ENCODE measurements at regions not wholly inside any gene's neighbourhood (a gene's known extent, or its start where the extent isn't known, plus 50 kb on each side); places are given as distances from the start of the nearest gene placed in this dataset.

DNA sequence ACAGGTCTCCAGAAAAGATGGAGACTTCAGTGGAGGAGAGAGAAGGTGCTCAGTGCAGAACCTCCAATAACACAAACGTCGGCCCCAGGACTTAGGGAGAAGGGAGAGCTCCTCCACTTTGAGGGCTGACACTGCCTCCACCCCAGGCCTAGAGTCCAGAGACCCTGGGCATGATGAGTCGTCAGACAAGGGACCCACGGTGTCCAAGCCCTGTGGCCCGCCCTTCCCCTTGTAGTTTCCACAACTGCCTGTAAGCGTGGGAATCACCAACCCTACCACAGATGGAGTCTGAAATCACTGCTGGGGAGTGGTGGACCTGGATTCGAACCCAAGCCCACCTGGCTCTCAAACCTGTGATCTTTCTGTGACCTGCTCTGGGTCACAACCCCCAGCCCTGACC, 281.1 kb downstream of the NPHP4 start:
- no peak for DNase-seq

DNA sequence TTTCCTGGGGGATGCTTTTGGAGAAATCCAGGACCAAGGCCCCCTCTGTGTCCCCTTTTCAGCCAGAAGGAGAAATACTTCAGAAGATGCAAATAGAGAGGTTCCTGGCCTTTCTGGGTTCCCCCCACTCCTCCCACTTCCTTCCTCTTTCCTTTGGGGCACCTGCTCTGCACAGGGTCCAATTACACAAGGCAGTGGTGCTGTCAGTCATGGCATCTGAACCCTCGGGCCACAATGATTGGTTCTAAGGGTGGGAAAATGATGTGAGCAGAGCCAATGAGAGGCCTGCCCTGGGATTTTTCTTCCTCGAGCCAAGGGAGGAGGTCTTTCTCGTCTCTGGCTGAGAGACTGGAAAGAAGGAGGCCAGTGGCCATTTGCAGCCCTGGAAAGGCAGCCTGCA, 282.2 kb downstream of the NPHP4 start:
- DNase-seq: no peak

DNA sequence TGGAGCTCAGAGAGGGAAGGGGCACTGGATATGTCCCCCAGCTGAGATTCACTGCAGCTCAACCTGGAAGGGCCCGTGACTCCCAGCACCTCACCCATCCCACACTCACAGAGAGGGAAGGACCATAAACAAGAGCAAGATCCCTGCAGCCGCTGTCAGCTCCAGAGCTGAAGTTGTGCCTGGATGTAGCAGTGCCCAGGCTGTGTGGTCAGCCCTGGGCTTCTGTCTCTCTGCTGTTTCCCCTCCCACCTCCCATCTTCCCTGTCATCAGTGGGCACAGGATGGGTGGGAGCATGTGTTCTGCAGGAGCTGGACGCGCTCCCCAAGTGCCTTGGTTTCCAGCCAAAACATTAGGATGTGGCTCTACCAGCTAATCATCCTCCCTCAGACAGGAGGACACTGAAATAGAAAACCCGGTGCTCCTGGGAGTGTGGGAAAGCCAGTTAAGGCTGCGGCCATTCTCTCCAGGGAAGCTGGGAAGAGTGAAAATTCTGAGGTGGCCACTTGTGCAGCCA, 282.7 kb downstream of the NPHP4 start:
- DNase-seq: no peak

DNA sequence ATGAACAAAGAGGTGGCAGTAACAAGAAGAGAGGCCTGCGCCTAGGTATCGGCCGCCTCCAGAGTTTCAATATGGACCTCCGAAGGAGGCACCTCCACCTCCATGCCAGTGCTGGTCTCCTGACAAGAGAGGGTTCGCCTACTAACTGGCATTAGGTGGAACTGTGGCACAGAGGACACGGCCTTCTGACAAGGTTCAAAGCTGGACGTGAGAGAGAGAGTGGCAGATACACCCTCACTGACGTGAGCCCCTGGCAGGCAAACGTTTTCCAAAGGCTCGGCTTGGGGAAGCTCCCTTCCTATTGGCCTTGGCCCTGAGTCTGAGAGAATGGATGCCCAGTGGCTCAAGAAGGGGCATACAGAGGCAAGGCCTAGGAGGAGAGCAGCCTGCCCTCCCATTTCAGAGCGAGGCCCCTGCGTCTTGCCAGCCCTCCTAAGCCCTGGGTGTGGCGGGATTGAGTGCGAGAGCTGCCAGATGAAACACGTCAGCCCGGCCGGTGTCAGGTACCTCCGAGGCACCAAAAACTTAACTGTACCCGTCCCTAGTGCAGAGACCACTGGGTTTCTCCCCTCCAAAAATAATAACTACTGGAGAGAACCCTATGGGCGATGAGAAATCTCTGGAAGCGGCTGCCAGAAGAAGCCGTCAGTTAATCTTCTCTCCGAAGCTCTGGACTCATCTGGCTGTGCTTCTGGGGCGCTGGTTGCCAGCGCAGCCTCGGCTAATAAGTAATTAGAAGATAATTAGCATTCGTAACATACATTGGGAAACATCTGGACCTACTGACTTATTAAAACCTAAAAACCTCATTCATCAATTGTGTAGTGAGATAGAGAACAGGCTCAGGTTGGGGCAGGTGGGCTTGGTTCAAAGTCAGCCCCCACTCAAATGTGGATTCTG, 283.6 kb downstream of the NPHP4 start:
- no peak for DNase-seq

DNA sequence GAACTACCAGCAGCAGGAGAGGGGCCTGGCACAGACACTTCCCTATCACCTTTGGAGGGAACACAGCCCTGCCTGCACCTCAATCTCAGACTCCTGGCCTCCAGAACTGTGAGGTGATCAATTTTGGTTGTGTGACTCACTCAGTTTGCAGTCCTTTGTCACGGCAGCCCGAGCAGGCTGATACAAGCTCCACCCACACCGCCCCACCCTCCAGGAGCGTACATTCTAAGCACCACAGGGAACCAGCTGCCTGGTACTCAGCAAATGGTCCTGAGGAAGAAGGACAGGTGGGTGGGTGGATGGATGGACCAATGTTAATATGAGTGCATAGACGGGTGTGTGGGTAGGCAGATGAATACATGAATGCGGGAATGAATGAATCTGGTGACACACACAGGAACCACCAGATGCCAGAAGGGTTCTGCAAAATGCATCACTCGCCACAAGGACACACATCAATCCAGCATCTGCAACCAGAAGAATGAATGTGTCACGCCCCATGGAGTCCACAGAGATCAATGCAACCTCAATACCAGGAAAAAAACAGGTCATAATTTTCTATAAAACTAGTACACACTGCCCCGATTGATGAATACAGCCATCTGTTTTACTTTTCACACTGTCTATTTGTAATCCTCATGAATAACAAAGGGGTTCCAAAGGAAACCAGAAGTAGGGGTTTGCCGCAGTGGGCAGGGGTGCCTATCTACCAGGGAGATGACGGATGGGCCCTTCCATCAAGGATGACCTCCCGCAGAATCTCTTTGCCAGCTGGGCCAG, 284.5 kb downstream of the NPHP4 start:
- DNase-seq: no peak

DNA sequence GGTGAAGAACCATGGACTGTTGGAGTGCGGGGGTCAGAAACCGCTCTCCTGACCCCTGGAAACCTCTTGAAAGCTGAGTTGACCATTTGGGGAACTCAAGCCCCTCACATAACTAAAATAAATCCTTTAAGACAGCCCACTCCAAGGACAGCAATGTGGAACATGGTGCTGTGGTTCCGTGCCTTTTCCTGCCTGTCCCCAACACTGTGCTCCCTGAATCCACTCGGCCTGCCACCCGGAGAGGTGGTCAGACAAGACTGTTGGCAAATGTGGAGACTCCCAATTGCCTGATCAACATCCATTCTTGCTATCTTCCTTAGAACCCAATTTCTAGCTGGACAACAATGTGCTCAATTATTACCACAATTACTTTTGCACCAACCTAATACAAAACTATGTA, 286.0 kb downstream of the NPHP4 start:
- DNase-seq: no peak

DNA sequence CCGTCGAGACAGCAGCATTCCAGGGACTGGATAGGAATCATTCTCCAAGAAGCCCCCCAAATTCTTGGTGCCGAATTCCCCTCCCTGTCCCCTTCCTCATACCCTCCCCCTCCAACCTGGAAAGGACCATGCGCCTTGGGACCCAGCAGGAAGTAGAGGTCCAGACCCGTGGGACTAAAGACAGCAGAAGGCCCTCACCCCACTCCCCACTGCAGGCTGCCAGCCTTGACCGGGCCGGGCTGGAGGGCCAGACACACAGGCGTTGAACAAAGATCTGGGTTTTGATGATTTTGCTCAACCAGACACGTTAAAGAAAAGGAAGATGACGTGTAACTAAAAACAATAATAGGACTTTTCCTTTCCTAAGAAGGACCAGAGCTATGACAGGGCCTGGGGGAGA, 286.5 kb downstream of the NPHP4 start:
- no peak for DNase-seq

DNA sequence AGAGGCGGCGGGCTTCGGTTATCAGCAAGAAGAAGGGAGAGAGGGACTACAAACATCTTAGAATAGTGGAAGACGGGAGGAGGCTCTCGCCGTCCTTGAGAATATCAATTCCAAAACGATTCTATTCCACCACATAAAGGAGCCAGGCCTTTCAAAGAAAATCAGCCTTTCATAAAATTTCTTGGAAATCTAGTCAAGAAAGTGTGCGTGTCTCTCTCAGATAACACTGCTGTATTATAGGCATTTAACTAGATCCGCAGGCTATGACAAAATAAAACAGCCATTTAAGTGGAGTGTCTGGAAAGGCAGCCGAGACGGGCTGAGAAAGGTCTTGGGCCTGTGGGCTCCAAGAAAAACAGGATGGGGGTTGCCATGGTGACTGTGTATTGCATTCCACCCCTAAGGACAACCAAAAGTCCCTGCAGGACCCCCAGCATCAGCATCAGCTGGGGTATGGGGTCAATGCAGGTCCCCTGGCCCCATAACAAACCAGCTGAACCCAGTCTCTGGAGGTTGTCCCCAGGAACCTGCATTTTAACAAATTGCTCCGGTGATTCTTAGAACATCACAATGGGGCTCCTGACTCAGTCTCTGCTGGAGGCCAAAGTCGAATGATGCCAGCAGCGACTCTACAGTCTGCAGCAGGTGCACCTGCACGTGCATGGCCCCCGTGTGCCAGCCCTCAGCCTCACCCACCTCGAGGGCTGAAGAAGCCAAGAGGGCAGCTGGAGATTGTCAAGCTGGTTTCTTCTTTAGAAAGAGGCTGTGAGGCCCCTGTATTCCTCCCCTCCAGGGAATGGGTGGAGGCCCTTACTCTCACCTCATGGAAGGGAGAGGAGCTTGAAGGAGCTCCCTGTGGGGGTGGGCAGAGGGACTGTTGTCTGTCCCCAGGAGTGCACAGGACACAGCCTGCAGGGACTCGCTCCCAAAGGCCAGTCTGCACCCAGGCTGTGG, 287.4 kb downstream of the NPHP4 start:
- DNase-seq: no peak

DNA sequence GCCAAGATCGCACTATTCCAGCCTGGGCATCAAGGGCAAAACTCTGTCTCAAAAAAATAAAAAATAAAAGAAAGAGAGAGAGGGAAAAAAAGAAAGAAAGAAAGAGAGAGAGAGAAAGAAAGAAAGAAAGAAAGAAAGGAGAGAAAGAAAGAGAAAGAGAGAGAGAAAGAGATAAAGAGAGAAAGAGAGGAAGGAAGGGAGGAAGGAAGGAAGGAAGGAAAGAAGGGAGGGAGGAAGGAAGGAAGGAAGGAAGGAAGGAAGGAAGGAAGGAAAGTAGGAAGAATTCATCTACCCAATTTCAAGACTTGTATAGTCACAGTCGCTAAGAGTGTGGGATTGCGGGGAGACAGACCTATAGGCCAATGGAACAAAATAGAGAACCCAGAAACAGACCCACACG, 290.6 kb downstream of the NPHP4 start:
- no peak for DNase-seq

DNA sequence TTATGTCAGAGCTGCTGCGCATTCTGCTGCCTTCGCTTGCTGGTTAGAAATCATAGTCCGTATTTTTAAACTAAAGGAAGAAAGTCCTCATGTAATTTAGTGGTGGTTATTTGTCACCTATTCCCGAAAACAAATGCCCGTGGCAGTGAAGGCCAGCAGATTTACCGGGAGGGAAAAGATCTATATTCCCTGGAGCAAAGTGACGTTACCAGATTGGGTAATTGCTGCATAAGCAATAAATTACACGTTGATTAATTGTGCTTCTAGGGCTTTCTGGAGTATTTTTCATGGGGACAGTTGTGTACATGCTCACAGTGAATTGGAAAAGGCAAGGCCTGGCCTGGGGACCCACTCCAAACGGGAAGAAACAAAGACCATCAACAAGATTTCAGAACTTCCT, 298.7 kb downstream of the NPHP4 start:
- DNase-seq: no peak

DNA sequence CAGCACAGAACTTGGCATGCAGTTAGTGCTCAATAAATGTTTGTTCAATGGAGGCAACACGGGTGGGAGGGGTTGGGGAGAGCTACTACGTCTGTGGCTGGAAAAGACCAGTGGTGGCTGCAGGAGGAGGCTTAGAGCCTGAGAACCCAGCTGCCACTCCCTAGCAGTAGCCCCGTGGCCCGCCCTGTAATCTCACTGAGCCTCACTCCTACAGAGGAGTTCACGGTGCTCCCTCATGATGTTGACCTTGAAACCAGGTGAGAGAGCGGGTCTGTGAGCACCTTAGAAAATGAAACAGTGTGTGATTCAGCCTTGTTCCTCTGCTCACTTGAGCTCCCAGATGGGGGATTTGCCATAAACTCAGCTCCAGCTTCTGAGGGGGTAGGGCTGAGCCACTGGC, 299.6 kb downstream of the NPHP4 start:
- DNase-seq: no peak

DNA sequence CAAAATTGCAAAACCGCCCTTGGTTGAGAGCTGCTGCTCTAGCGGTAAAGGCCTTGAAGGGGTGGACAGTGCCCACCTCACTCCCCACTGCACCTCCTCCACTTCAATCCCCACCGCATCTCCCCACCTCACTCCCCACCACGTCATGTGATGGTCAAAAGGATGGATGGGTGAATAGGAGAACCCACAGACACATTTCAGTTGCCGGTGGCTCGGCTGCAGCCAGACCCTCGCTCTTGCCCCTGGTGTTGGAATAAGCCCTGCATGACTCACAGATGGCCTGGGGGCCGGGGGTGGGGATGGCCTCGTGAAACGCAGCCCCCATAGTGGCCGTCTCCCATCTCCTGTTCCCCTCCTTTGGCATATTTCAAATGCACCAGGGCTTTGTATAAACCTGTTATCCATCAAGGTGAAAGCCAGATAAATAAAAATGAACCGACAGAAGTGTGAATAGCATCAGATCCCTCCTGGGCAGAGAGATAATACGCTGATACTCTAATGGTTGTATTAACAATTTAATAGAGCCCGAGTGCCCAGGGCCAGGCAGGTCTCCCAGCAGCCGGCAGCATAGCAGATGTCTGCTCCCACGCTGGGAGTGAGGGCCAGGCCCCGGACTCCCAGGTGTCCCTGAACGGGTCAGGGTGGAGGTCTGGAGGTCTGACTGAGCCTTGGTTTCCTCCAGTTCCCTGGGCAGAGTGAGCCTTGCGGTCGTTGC, 300.3 kb downstream of the NPHP4 start:
- no peak for DNase-seq

DNA sequence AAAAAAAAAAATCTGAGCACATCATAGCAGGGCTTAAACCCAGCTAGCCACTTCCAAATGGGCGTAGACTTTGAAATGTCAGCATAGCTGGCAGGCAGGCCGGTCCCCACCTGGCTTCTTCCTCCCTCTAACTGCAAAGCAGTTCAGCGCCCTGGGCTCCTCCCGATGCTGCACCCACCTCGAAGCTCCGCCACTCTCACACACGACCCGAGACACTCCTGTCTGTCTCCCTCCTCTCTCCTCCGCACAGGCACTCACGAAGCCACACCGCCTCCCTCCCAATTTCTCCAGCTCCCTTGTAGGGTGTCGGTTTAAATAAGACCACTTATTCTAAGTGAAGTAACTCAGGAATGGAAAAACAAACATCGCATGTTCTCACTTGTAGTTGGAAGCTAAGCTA, 301.3 kb downstream of the NPHP4 start:
- DNase-seq: no peak

DNA sequence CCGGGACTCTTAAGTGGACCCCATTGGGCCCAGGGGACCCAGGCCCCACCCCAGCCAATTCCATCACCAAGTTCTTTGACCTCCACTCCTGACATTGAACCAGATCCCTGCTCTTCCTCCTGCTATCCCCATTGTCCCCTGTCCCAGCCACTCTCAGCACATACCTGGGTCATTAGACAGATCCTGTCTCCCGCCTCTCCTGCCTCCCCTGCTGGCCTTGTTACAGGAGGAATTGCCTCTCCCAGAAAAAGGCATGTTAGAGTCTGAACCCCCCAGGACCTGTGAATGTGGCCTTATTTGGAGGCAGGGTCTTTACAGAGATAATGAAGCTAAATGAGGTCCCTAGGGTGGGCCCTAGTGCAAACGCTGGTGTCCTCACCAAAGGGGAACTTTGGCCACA, 301.9 kb downstream of the NPHP4 start:
- DNase-seq: no peak

DNA sequence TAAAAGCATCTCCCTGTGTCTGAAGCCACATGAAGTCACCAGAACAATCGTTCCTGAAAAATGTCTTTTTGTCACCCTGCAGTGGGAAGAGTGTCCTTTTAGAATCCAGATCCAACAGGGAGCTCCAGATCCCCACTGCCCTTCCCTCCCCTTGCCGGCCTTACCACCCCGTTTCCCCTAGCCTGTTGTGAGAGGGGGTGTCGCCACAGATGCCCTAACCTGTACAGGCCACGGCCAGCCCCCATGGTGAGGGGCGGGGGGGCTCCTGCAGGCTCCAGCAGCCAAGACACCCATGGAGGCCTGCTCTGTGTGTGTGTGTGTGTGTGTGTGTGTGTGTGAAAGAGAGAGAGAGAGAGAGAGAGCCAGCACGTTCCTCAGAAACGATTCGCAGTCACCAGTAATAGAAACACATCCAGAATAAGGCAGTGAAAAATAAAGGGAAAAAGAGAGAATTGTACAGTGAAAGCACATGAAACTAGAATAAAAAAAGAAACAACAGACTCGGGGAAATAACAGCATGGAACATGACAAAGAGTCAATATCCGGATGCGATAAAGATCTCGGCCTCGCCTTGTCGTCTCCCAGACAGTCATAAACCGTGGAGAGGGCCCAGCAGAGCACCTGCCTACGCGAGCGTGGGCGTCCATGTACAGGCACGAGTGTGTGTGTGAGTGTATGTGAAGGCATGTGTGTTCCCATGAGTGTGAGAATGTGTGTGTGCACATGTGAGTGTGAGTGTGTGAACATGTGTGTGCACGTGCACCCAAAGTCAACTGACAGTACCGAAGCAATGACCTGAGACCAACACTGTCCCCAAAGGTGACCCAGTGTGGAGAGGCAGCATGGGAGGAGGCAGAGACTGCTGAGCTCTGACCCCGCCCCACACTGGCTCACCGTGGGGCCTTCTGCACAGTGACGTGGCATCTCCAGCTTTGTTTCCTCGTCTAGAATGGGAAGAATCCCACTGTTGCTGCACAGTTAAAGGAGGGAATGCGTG, 303.8 kb downstream of the NPHP4 start:
- DNase-seq: no peak

DNA sequence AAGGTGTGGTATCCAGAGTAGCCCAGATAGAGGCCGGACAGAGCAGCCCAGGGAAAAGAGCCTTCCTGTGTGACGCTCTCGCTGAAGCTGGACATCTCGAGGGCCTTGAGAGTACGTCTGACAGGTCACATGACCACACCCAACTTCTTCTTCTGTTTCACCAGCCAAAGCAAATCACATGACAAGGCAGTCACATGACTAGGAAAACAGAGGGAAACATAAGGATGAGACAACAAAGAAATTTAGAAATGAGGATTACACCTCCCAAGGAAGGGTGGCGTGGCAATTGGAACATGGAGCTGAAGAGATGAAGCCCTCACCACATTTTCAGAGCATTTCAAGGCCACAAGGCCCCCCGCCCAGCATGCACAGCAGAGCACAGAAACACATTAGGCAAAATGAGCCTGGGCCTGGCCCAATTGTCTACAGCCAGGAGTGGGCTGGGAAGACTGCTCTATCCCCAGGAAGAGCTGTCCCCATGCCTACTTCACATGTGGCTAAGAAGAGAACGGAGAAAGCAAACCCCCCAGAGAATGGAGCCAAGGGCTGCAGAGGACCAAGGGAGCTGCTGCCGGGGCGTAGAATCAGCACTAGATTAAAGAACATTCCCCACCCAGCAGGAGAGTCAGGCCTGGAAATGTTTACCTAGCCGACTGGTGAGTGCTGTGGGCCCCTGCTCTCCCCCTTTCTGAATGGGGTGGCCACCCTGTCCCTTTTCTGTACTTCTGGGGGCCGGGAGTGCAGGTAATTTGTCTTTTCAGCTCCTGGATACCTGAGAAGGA, 305.1 kb downstream of the NPHP4 start:
- DNase-seq: no peak

DNA sequence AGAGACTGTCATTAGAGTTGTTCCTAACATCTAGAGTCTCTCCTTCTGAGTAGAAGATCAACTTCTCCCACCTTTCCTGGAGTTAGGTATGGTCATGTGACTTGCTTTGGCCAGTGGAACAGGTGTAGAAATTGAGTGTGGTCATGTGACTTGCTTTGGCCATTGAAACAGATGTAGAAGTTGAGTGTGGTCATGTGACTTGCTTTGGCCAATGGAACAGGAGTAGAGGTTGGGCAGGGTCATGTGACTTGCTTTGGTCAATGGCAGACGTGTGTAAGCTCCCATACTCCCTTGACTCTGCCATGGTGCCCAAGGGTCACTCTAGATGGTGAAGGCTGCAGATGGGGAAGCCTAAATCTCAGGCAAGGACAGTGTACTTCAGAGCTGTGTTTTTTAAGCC, 306.0 kb downstream of the NPHP4 start:
- DNase-seq: no peak

DNA sequence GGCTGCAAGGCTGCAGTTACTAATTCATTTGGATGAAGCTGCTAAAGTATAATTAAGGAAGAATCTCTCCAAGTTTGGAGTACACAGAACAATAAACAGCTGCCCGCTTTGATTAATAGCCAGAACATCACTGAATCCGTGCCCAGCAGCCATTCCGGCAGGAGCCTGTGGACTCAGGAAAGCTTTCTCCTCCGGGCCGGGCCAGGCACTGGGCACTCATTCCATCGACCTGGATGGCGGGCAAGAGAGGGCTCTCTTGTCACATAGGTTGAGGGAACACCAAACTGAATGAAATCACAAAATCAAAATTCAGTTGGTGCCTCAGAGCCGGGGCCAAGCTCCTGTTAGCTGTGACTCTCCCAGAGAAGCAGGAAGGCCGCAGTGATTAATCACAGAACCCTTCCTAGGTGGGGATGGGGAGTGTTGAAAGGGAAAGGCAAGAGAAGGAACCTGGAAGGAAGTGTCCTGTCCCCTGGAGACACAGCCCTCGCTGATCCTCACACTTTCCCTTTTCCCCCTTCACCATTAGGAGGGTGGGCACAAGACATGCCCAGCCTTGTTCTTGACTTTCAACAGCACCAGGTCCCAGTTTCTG, 306.7 kb downstream of the NPHP4 start:
- no peak for DNase-seq

DNA sequence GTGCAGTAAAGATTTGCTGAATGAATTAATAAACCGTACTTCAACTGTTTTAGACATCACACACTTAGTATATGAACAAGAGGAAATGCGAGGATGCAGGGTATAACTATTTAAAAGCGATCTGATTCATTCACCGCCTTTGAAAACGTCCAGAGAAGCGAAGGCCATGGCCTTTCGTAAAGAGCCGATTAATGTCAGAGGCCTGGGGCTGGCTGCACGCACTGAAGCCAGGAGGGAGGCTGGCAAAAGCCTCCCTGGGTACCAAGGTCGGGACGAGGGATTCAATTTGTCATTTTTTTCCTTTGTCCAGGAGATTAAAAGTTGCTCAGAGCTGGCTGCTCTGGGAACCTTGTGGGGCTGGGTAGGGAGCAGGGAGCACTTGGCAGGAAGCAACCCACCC, 307.4 kb downstream of the NPHP4 start:
- DNase-seq: no peak

DNA sequence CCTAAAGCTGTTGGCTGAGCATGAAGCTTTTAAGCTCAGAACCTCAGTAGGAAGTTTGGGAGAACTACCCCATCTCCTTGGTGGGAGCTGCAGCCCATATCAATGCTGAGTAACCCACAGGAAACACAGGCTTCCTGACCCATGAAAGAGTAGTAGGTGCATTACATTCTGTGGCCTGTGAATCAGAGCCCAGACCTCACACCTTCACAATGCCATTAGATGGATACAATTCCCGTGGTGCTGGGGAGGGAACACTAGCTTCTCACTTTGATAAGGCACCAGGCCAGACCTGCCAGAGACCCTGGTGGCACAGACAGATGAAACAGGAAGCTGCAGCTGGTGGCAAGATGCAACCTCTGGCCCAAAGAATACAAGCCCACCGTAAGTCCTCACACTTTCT, 308.8 kb downstream of the NPHP4 start:
- DNase-seq: no peak
